HG03378 (cell line): ENCODE measurements at regions not wholly inside any gene's neighbourhood (a gene's known extent, or its start where the extent isn't known, plus 50 kb on each side); places are given as distances from the start of the nearest gene placed in this dataset.

Experiments
- ATAC-seq: cut with Tn5 transposase; IDR thresholded peaks from one replicate; pipeline ENCODE4 v1.9.1; 2021; ENCODE audit warnings: mild to moderate bottlenecking, moderate library complexity; ENCODE audit not compliant: unreplicated experiment

DNA sequence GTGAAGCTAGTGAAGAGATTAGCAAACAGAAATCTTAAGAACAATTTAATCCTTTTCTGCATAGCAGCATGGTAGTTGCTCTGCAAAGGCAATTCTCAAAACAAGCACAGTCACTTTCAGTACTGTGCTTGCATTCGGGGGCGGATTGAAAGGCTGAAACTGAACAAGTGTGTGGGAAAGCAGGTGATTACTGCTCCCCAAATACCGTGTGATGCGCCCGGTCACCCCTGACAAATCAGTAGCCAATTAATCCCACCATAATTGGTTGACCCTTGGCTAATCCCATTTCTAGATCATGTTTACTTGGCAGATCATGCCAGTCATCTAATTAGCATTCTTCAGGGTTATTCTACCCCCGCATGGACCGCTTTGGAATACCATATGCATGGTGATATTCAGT is 76.5 kb upstream of the ADRB1 start:
- ATAC-seq = no peak

GRCh38 chr10:113970641-113971040 is 73.0 kb upstream of the ADRB1 start:
- no peak for ATAC-seq

DNA sequence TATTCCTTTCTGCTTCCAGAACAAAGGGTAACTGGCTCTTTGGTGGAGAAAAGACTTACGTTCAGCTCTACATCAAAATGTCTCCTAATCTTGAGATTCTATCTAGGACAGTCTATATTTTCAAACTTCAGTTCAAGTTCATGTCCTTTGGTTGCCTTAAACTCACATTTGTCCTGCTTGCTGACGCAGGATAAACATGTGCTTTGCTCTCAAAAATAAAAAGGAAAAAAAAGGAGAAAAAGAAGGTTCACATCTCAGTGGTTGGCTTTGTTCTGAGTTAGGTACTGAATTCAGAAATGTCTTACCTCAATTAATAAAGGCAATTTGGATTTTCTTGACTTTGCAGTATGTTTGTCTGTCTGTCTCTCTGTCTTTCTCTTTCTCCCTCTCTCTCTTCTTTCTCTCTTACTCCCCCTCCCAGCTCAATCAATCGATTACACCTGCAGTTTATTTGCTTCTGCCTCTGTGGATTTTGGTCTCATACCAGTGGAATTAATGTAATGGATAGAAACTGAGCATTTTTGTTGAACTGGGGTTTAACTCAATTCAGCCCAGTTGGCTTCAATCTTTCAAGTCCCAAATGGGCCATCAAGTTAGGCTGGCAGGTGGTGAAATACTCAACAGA is 72.2 kb upstream of the ADRB1 start:
- no peak for ATAC-seq

DNA sequence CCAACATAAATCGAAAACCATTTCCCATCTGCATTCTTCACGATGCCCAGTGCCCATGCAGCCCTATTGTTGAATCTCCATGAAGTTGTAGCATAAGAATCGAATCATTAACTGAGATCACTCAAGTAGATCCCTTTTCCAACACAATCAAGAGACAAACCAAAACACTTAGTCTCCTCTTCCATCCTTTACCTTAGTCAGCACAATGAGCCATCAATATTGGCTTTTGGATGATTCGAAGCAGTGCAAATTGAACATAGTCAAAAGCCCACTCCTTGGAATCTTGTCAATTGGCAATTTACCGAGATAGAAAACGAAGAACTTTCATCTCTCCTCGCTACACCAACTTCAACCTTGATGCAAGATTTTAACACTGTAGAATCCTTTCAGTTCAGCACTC is 66.5 kb upstream of the ADRB1 start:
- ATAC-seq = no peak

- ATAC-seq = no peak
Measured at GRCh38 chr10:113978802-113979201, 64.9 kb upstream of the ADRB1 start.

DNA sequence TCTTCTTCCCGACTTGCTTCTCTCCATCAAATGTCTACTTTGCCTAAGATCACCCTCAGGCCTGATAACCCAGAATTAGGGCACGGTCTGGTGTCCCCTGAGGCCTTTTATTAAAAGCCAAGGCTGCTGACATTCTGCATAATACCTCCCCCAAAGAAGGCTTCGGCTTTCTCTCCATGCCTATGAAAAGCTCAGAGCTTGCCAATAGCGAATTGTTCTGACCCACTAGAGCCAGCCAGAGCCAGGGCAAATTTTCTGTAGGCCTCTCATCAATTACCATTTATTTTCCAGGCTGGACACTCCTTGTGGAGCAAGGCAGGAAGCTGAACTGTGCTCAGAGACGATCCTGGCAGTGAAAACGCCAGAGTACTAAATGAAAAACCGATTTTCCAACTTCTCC is 64.3 kb upstream of the ADRB1 start:
- no peak for ATAC-seq

DNA sequence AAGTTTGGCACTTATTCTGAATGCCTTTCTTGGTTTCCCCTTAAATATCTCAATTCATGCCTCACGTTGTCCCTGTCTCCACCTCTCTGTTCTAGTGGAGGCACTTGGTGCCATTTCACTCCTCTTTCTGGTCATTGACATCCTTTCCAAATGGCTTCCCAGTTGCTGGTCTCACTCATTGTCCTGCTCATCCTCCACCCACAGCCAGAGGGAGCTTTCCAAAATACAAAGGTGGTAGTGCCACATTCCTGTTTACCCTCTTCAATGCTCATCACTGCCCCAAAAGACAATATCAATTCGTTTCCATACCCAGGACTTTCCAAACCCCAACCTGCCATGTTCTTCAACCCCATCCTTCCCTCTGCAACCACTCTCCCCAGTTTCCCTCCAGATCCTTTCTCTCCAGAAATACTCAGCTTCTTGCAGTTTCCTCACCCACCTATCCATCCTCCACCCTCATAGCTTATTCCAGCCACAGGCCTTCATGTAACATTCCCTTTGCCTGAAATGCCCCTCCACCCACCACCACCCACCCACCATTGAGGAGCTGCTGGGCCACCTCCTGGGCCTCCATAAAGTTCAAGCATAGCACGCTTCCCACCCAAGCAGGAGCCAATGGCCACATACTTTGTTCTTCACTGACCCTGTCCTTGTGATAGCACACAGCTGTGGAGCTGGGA is 63.1 kb upstream of the ADRB1 start:
- ATAC-seq = no peak

DNA sequence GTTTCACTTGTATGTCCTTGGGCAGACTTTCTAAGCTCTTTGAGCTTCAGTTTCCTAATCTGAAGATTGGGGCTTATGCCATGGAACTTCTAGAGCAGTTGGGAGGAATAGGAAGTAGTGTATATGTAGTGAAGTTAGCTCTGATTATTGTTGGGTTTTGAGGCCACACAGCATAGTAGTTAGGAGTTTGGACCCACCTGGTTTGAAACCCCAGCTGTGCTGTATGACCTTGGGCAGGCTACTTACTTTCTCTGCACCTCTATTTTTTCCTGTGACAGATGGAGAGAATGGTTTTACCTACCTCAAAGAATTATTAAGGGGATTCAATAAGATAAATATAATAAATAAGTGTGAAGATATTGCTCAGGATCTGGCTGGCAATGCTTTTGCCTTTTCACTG is 61.4 kb upstream of the ADRB1 start:
- ATAC-seq = peak; percentile 8

DNA sequence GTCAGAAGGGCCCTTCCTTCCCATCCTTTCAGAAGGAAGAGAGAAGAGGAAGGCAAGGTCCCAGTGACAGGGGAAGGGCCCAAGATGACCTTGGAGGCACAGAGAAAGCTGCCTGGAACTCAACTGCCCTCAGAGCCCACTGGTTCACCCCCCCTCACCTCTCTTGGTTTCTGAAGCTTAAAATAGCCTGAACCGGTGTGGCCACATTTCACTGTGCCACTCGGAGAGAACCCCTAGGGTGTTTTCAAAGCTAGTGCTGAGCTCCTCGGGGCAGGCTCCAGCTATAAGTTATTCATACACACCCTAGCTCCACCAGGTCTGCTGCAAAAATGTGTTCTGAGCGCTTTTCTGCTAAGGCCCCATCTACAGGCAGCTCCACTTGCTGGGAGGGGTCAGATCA is 60.9 kb upstream of the ADRB1 start:
- peak; percentile 67 for ATAC-seq

DNA sequence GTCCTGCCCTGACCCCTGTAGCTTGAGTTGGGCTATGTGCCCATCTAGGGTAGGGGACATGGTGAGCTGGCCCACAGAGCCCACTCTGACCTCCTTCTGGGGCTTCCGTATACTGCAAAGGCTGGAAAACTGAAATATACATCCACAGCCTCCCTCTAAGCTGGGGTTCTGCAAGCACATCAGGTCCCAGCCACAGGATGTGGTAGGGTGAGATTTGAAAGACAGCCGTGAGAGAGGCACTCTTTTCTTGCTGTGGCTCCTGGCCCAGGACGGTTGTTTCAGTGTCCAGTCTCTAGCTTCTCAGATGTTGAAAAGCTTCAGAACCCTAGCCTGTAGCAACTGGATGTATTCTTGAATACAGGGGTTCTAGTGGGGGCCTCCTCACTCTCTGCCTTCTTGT is 60.1 kb upstream of the ADRB1 start:
- ATAC-seq = peak; percentile 48

- no peak for ATAC-seq
Measured at GRCh38 chr10:113985297-113985844, 58.3 kb upstream of the ADRB1 start.

DNA sequence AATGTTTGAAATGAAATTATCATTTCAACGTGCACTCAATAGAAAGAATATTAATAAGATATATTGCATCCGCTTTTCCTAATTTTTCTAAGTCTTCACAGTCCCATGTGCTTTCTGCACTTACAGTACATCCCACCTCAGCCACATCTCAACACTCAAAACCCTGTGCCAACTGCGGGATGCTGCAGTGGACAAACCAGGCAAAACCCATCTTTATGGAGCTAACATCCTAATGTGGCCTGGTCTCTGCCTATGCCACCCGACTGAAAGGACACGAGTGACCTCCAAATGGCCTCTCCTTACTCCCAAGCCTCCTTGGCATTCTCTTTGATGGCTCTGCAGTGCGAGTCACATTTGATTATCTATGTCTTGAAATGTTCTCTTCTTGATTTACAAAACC is 57.4 kb upstream of the ADRB1 start:
- no peak for ATAC-seq

- no peak for ATAC-seq
Measured at GRCh38 chr10:113987156-113987555, 56.5 kb upstream of the ADRB1 start.

- ATAC-seq = no peak
Measured at GRCh38 chr10:113987805-113988204, 55.9 kb upstream of the ADRB1 start.

DNA sequence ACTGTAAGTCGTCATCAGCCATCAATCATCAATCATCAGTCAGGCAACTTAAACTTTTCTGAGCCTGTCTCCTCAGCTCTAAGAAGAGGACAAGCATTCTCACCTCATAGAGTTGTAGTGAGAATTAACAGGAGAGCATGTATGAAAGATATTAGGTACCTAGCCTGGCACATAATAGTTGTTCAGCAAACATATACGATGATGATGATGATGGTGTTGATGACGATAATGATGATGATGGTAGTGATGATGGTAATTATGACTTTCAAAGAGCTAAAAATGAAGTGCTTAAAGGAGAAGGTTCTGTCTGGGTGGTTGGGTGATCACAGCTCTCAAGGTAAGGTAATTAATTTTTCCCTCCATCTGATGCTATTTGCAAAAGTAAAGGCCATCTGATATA is 55.1 kb upstream of the ADRB1 start:
- no peak for ATAC-seq

DNA sequence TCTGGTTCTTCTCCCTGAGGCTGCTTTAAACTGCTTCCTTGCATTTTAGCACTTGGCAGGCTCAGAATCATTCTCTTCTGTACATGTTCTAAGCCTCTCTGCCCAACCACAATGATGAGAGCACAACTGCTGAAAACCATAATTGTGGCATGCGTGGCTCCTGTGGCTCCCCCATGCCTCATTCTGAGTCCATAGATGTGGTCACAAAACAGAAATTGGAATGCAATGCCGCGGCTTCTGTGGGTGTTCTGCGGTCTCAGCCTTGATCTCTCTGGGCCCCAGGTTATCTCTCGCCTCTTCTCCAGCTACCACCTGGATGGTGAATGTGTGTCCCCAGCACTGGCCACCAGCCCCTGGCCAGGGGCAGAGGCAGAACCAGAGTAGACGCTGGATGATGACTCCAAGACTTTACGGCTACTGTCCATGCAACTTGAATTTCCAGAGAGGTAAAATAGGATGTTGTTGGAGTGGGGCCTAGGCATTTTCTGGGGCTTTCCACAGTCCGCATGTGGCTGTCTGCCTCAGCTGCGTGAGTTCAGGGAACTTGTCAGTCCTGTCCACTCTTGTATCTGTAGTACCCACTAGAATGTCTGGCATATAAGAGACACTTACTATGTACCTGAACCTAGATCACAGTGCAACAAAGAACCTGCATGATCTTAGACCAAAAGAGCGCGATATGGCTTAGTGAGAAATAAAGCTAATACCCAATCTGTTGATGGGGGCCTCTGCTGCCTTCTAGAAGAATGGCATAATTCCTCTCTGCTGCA is 52.4 kb upstream of the ADRB1 start:
- no peak for ATAC-seq

DNA sequence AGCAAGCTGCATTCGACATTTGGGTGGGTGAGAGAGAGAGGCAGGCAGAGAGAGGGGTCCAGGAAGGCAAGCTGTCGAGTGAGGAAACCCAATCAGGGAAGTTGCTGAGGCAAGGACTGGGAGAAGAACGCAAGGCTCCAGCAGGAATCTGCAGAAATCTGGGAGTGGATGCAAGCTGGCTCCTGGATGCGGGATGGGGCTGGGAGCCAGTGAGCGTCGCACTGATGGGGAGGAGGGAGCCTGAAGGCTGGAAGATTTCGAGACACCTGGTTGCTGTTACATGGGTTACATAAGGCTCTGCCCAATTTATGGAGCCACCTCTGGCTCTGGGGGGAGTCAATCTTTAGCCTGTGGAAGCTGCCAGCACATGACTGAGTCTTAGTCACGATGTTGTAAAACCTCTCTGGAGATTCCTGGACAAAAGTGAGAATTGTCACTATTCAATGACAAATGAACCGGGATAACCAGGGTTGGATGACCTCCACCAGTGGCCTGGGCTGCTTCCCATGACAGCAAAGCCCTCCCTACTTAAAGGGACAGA is 51.1 kb upstream of the ADRB1 start:
- no peak for ATAC-seq

DNA sequence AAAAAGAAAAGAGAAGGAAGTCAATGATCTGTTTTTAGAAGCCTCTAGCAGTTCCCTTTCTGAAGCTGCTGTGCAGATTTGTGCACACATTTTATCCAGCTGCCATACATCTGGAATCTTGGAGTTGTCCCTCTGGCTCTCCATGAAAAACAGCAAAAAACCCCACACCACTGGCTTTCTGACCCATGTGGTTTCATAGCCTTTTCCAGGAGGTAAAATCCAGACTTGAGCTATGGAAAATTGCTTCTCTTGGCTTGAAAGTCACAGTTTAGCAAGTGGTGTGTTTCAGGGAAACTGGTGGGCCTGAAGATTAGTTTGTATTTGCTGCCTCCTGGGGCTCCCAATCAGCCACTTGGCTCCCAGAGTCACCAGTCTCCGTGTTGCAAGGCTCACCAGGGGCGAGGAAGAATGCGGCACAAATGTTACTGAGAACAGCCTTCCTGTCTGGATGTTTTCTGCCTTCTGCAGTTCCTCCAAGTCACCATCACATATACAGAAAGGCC is 50.1 kb upstream of the ADRB1 start:
- no peak for ATAC-seq
